H1 (cell line): ENCODE measurements at regions not wholly inside any gene's neighbourhood (a gene's known extent, or its start where the extent isn't known, plus 50 kb on each side); places are given as distances from the start of the nearest gene placed in this dataset.

Experiments
- CTCF ChIA-PET: fragments of 300-600 bp; sonication (Branson Sonifier 250); formaldehyde crosslinking; loops from one replicate; lab custom pipeline; 2021; ENCODE audit not compliant: partially characterized antibody; lab: Charles Lee
- POLR2A ChIA-PET: fragments of 300-600 bp; sonication (Branson Sonifier 250); formaldehyde crosslinking; loops from one replicate; lab custom pipeline; 2021; ENCODE audit warnings: inconsistent platforms; ENCODE audit not compliant: partially characterized antibody; lab: Charles Lee
- DNase-seq, 2 experiments: peaks; one replicate each; pipeline versions ENCODE4 v3.0.0 to v3.0.0-alpha.2; 2010 to 2022; ENCODE audit warnings: low spot score in 2 of 2, low read depth in 1 of 2, mixed read lengths in 1 of 2
- FAIRE-seq: peaks from 2 replicates; lab custom pipeline; 2011; peaks lifted over from hg19 to GRCh38; lab: Jason Lieb, UNC
- H2AFZ ChIP-seq: 2 replicates; pipeline ENCODE4 v1.8.1; 2012; ENCODE audit warnings: low read length, inconsistent platforms
- H2AK5ac ChIP-seq: 2 replicates; pipeline ENCODE4 v1.6.1; 2013; ENCODE audit warnings: low read depth, low read length
- H2BK120ac ChIP-seq: replicated peaks from 2 replicates; pipeline ENCODE3; 2013; ENCODE audit warnings: low read depth, low read length, inconsistent platforms
- H2BK12ac ChIP-seq: 2 replicates; pipeline ENCODE4 v1.6.1; 2013; ENCODE audit warnings: low read depth, low read length
- H2BK15ac ChIP-seq: 2 replicates; pipeline ENCODE4 v1.6.1; 2013; ENCODE audit warnings: low read length
- H2BK20ac ChIP-seq: 2 replicates; pipeline ENCODE4 v1.6.1; 2013; ENCODE audit warnings: low read length
- H2BK5ac ChIP-seq: 2 replicates; pipeline ENCODE4 v1.6.1; 2013; ENCODE audit warnings: low read depth, low read length
- H3K14ac ChIP-seq: 2 replicates; pipeline ENCODE4 v1.6.1; 2013; ENCODE audit warnings: inconsistent platforms; ENCODE audit not compliant: insufficient read length
- H3K18ac ChIP-seq: 2 replicates; pipeline ENCODE4 v1.6.1; 2013; ENCODE audit warnings: low read length; ENCODE audit errors: extremely low read depth
- H3K23ac ChIP-seq: 2 replicates; pipeline ENCODE4 v1.6.1; 2013; ENCODE audit warnings: inconsistent platforms; ENCODE audit not compliant: insufficient read length
- H3K23me2 ChIP-seq: 2 replicates; pipeline ENCODE4 v1.6.1; 2013; ENCODE audit warnings: low read depth, low read length
- H3K27ac ChIP-seq: 2 replicates; pipeline ENCODE4 v1.6.1; 2011; ENCODE audit warnings: low read depth, low read length, inconsistent platforms
- H3K27me3 ChIP-seq, 4 experiments: replicated peaks in 1 of 4; 1 replicate in 1 of 4; 2 replicates in 3 of 4; pipeline versions ENCODE4 v1.6.1 to v1.8.1; 2011 to 2013; ENCODE audit warnings: low read length in 3 of 4, mild to moderate bottlenecking in 3 of 4, inconsistent platforms in 2 of 4, mixed read lengths in 2 of 4, moderate library complexity in 1 of 4; ENCODE audit not compliant: control insufficient read depth in 3 of 4, insufficient read depth in 3 of 4; ENCODE audit errors: extremely low read depth in 1 of 4
- H3K36me3 ChIP-seq, 4 experiments: 2 replicates each; pipeline versions ENCODE4 v1.6.1 to v1.8.1; 2011 to 2013; ENCODE audit warnings: mild to moderate bottlenecking in 4 of 4, low read length in 3 of 4, moderate library complexity in 2 of 4, control low read depth in 1 of 4, inconsistent platforms in 1 of 4; ENCODE audit not compliant: insufficient read depth in 4 of 4, control insufficient read depth in 2 of 4
- H3K4ac ChIP-seq: replicated peaks from 2 replicates; pipeline ENCODE3; 2013; ENCODE audit warnings: low read length, low read depth, mixed read lengths, inconsistent platforms; ENCODE audit not compliant: insufficient read length
- H3K4me1 ChIP-seq, 4 experiments: replicated peaks in 1 of 4; 1 replicate in 1 of 4; 2 replicates in 3 of 4; pipeline versions ENCODE4 v1.6.1 to v1.8.1; 2011 to 2013; ENCODE audit warnings: low read length in 3 of 4, inconsistent platforms in 2 of 4, mixed read lengths in 1 of 4; ENCODE audit not compliant: insufficient read depth in 4 of 4, control insufficient read depth in 3 of 4
- H3K4me2 ChIP-seq, 2 experiments: 2 replicates each; pipeline versions ENCODE4 v1.6.1 to v1.8.1; 2011 to 2013; ENCODE audit warnings: low read depth in 2 of 2, low read length in 2 of 2, control low read depth in 1 of 2, inconsistent platforms in 1 of 2, mild to moderate bottlenecking in 1 of 2; ENCODE audit not compliant: insufficient read depth in 1 of 2
- H3K4me3 ChIP-seq, 4 experiments: fragments of 200-600, 300-600 bp in 1 of 4; sonication (generic), shearing (Covaris generic), sonication (Bioruptor Twin) in 1 of 4; 2 replicates each; pipeline versions ENCODE4 v1.5.1 to v1.8.1; 2011 to 2016; ENCODE audit warnings: low read length in 4 of 4, low read depth in 3 of 4, control low read depth in 2 of 4, inconsistent platforms in 2 of 4, mild to moderate bottlenecking in 2 of 4, mixed read lengths in 1 of 4, moderate library complexity in 1 of 4; ENCODE audit not compliant: insufficient read depth in 2 of 4; ENCODE audit errors: extremely low read depth in 1 of 4
- H3K56ac ChIP-seq: replicated peaks from 2 replicates; pipeline ENCODE3; 2013; ENCODE audit warnings: low read depth, mild to moderate bottlenecking, mixed read lengths, low read length, inconsistent platforms; ENCODE audit not compliant: insufficient read length
- H3K79me1 ChIP-seq: 2 replicates; pipeline ENCODE4 v1.6.1; 2013; ENCODE audit warnings: low read depth, low read length, control low read depth
- H3K79me2 ChIP-seq, 2 experiments: 2 replicates each; pipeline versions ENCODE4 v1.6.1 to v1.8.1; 2012 to 2013; ENCODE audit warnings: low read length in 2 of 2, mild to moderate bottlenecking in 2 of 2, inconsistent platforms in 1 of 2; ENCODE audit not compliant: insufficient read depth in 2 of 2, control insufficient read depth in 1 of 2
- H3K9ac ChIP-seq, 4 experiments: replicated peaks in 1 of 4; 1 replicate in 1 of 4; 2 replicates in 3 of 4; pipeline versions ENCODE4 v1.6.1 to v1.8.1; 2011 to 2013; ENCODE audit warnings: low read depth in 3 of 4, low read length in 3 of 4, control low read depth in 2 of 4, mild to moderate bottlenecking in 2 of 4, moderate library complexity in 2 of 4, inconsistent platforms in 1 of 4; ENCODE audit errors: extremely low read depth in 1 of 4
- H3K9me3 ChIP-seq, 2 experiments: 2 replicates each; pipeline versions ENCODE4 v1.6.1 to v1.8.1; 2012 to 2013; ENCODE audit warnings: mild to moderate bottlenecking in 2 of 2, moderate library complexity in 2 of 2, control low read depth in 1 of 2, inconsistent platforms in 1 of 2, low read depth in 1 of 2, low read length in 1 of 2, mixed read lengths in 1 of 2; ENCODE audit not compliant: insufficient read depth in 2 of 2
- H4K20me1 ChIP-seq, 2 experiments: replicated peaks in 1 of 2; 2 replicates each; pipeline versions ENCODE3 to v1.8.1; 2011 to 2013; ENCODE audit warnings: inconsistent platforms in 2 of 2, low read length in 2 of 2, mild to moderate bottlenecking in 1 of 2; ENCODE audit not compliant: insufficient read depth in 2 of 2, control insufficient read depth in 1 of 2
- H4K5ac ChIP-seq: 2 replicates; pipeline ENCODE4 v1.6.1; 2013; ENCODE audit warnings: low read length, low read depth, mixed read lengths, inconsistent platforms; ENCODE audit not compliant: insufficient read length
- H4K8ac ChIP-seq: 2 replicates; pipeline ENCODE4 v1.8.0; 2013; ENCODE audit warnings: mild to moderate bottlenecking, moderate library complexity, low read length, inconsistent platforms; ENCODE audit not compliant: insufficient read depth; ENCODE audit errors: extremely low read depth
- H4K91ac ChIP-seq: replicated peaks from 2 replicates; pipeline ENCODE3; 2013; ENCODE audit warnings: low read length, mixed read lengths, inconsistent platforms; ENCODE audit not compliant: insufficient read length
- EGR1 ChIP-seq: IDR thresholded peaks from 2 replicates; pipeline ENCODE4 v1.6.1; 2011; ENCODE audit warnings: low read depth, low read length, borderline replicate concordance
- WGBS, 2 experiments: shearing (Covaris generic) in 1 of 2; methylation state at CpG; one replicate each; pipeline versions ENCODE4 v1.1.6 to v1.1.7; 2013 to 2015; ENCODE audit warnings: low lambda C conversion rate in 2 of 2, mixed read lengths in 2 of 2, inconsistent platforms in 1 of 2, low coverage in 1 of 2, missing lambda C conversion rate in 1 of 2; ENCODE audit not compliant: insufficient replicate concordance in 2 of 2, insufficient coverage in 1 of 2, insufficient read length in 1 of 2; ENCODE audit errors: extremely low coverage in 1 of 2, missing lambda C conversion rate in 1 of 2; 5-methylcytosine and 5-hydroxymethylcytosine counted together

GRCh38 chr17:27379888-27380533, 76.2 kb upstream of the KSR1 start:
- CTCF ChIA-PET: interaction anchor here (0.7 to 14.0 kb wide), 38 partner anchors 8 to 377 kb away, joined by 3 to 134 read pairs (median 4); partner anchors contain the start of gene KSR1
- no peak overlapping the region for H2BK15ac ChIP-seq
- H2BK20ac ChIP-seq: no peak overlapping the region
- H3K79me2 ChIP-seq: no peaks in the 10 kb centered on the region
- no peaks in the 10 kb centered on the region for H3K4me1 ChIP-seq
- no peaks in the 10 kb centered on the region for H3K27me3 ChIP-seq
- POLR2A ChIA-PET: interaction anchor here (1.3 to 2.0 kb wide), 3 partner anchors 11 to 86 kb away, joined by 4 to 9 read pairs (median 4); partner anchors contain the start of gene WSB1
- no peak overlapping the region for H4K91ac ChIP-seq
- H4K8ac ChIP-seq: no peak overlapping the region
- no peak overlapping the region for H3K4ac ChIP-seq
- no peak overlapping the region for H3K18ac ChIP-seq
- H3K23me2 ChIP-seq: no peaks in the 10 kb centered on the region
- H3K4me3 ChIP-seq: no peak overlapping the region
- H3K14ac ChIP-seq: no peak overlapping the region
- H3K79me1 ChIP-seq: no peaks in the 10 kb centered on the region
- FAIRE-seq (no peak), DNase-seq (no peak)
- no peak overlapping the region for H3K4me2 ChIP-seq
- H3K9ac ChIP-seq: no peak overlapping the region
- H2AFZ ChIP-seq: no peak overlapping the region; the same call in 1 of the 2 replicates
- 89% methylated on average over 21 of the region's 21 CpGs; no CpG with 5 or more reads in 1 of the 2 experiments for WGBS, 2 experiments
- H2BK120ac ChIP-seq: no peak overlapping the region
- no peak overlapping the region for H3K27ac ChIP-seq
- H2BK12ac ChIP-seq: 0 out of 2 replicates have a peak overlapping the region, but pooled peaks have one; percentile 17
- H3K36me3 ChIP-seq: no peaks in the 10 kb centered on the region
- no peak overlapping the region for H2BK5ac ChIP-seq
- H3K56ac ChIP-seq: no peak overlapping the region
- H3K9me3 ChIP-seq: no peaks in the 10 kb centered on the region
- no peaks in the 10 kb centered on the region for H4K20me1 ChIP-seq
- no peak overlapping the region for H4K5ac ChIP-seq
- no peak overlapping the region for H2AK5ac ChIP-seq
- H3K23ac ChIP-seq: no peak overlapping the region
- TF ChIP-seq EGR1: no peak
